Loucy (cell line): ENCODE measurements at regions not wholly inside any gene's neighbourhood (a gene's known extent, or its start where the extent isn't known, plus 50 kb on each side); places are given as distances from the start of the nearest gene placed in this dataset.

Experiments used
- H2AFZ ChIP-seq: fragments of 200-600 bp; sonication (generic); 2 replicates; pipeline ENCODE4 v1.6.0; 2016; ENCODE audit warnings: antibody characterized with exemption, mild to moderate bottlenecking, low read length, moderate library complexity
- H3F3A ChIP-seq: fragments of 200-600 bp; 2 replicates; pipeline ENCODE4 v1.6.0; 2016; ENCODE audit warnings: antibody characterized with exemption, low read depth, mild to moderate bottlenecking
- H3K27me3 ChIP-seq: fragments of 200-600 bp; sonication (generic); 2 replicates; pipeline ENCODE4 v1.6.1; 2014; ENCODE audit warnings: low read length, mild to moderate bottlenecking; ENCODE audit not compliant: insufficient read depth, poor library complexity, severe bottlenecking
- H3K36me3 ChIP-seq: fragments of 200-600 bp; sonication (generic); 2 replicates; pipeline ENCODE4 v1.6.1; 2016; ENCODE audit warnings: low read length; ENCODE audit not compliant: insufficient read depth
- H3K4me1 ChIP-seq: fragments of 200-600 bp; sonication (generic); 2 replicates; pipeline ENCODE4 v1.5.1; 2014; ENCODE audit warnings: low read length, mild to moderate bottlenecking; ENCODE audit not compliant: insufficient read depth, poor library complexity, severe bottlenecking
- H3K4me2 ChIP-seq: fragments of 200-600 bp; sonication (generic); 2 replicates; pipeline ENCODE4 v1.6.0; 2014; ENCODE audit warnings: antibody characterized with exemption, low read length, low read depth, mild to moderate bottlenecking; ENCODE audit not compliant: poor library complexity, severe bottlenecking
- H3K4me3 ChIP-seq: fragments of 200-600 bp; sonication (generic); 2 replicates; pipeline ENCODE4 v1.5.1; 2014; ENCODE audit warnings: low read length, mild to moderate bottlenecking, mixed read lengths; ENCODE audit not compliant: poor library complexity, severe bottlenecking
- H3K79me2 ChIP-seq: fragments of 200-600 bp; sonication (generic); 2 replicates; pipeline ENCODE4 v1.6.1; 2014; ENCODE audit warnings: low read length; ENCODE audit not compliant: insufficient read depth
- H3K9ac ChIP-seq: fragments of 200-600 bp; sonication (generic); 2 replicates; pipeline ENCODE4 v1.6.0; 2014; ENCODE audit warnings: mild to moderate bottlenecking, low read depth, low read length, moderate library complexity; ENCODE audit not compliant: poor library complexity, severe bottlenecking
- H3K9me2 ChIP-seq: fragments of 200-600 bp; sonication (generic); replicated peaks from 2 replicates; pipeline ENCODE4 v1.6.1; 2016; ENCODE audit warnings: low read depth, low read length, mixed read lengths
- H3K9me3 ChIP-seq: fragments of 200-600 bp; sonication (generic); 2 replicates; pipeline ENCODE4 v1.6.1; 2014; ENCODE audit warnings: mild to moderate bottlenecking, antibody characterized with exemption, low read length, low read depth; ENCODE audit not compliant: insufficient read depth
- H4K20me1 ChIP-seq: fragments of 200-600 bp; sonication (generic); 2 replicates; pipeline ENCODE4 v1.6.0; 2014; ENCODE audit warnings: antibody characterized with exemption, low read length, mild to moderate bottlenecking; ENCODE audit not compliant: insufficient read depth, poor library complexity, severe bottlenecking
- CTCF ChIP-seq: fragments of 200-600 bp; sonication (generic); conservative IDR thresholded peaks from 2 replicates; pipeline ENCODE4 v1.5.1; 2014; ENCODE audit warnings: mild to moderate bottlenecking, antibody characterized with exemption, low read length
- EZH2phosphoT487 ChIP-seq: fragments of 200-600 bp; IDR thresholded peaks from 2 replicates; pipeline ENCODE4 v1.6.1; 2018; ENCODE audit warnings: antibody characterized with exemption, mild to moderate bottlenecking, moderate library complexity, borderline replicate concordance

GRCh38 chr6:68237205-68237604 lies 397.9 kb upstream of the ADGRB3 start:
- TF ChIP-seq EZH2phosphoT487: no peak
- TF ChIP-seq CTCF: no peak
- Histone ChIP-seq H3K4me1 (no peaks in the 10 kb centered on the region), H3K36me3 (no peaks in the 10 kb centered on the region), H3F3A (no peaks in the 10 kb centered on the region), H4K20me1 (no peaks in the 10 kb centered on the region), H3K79me2 (no peaks in the 10 kb centered on the region), H3K9me3 (no peaks in the 10 kb centered on the region), H3K27me3 (no peaks in the 10 kb centered on the region), H3K4me3 (no peak overlapping the region), H3K9ac (no peak overlapping the region), H3K9me2 (no peaks in the 10 kb centered on the region), H3K4me2 (no peak overlapping the region), H2AFZ (no peak overlapping the region)

GRCh38 chr6:68235326-68235784 lies 399.7 kb upstream of the ADGRB3 start:
- H3K9me3 ChIP-seq: no peaks in the 10 kb centered on the region
- H3K4me3 ChIP-seq: no peak overlapping the region
- H4K20me1 ChIP-seq: no peaks in the 10 kb centered on the region
- H3K9ac ChIP-seq: no peak overlapping the region
- no peaks in the 10 kb centered on the region for H3K36me3 ChIP-seq
- H3K4me1 ChIP-seq: no peaks in the 10 kb centered on the region
- H3K79me2 ChIP-seq: no peaks in the 10 kb centered on the region
- no peaks in the 10 kb centered on the region for H3K9me2 ChIP-seq
- no peaks in the 10 kb centered on the region for H3F3A ChIP-seq
- TF ChIP-seq EZH2phosphoT487 (no peak), CTCF (no peak)
- H3K27me3 ChIP-seq: no peaks in the 10 kb centered on the region
- H2AFZ ChIP-seq: no peak overlapping the region
- H3K4me2 ChIP-seq: no peak overlapping the region

GRCh38 chr6:68233623-68234022 lies 401.5 kb upstream of the ADGRB3 start:
- no peak for TF ChIP-seq CTCF
- TF ChIP-seq EZH2phosphoT487: no peak
- no peaks in the 10 kb centered on the region for H4K20me1 ChIP-seq

More at GRCh38 chr6:68233623-68234022, 401.5 kb upstream of the ADGRB3 start:
- H3K9me3 ChIP-seq: no peaks in the 10 kb centered on the region
- H3K4me1 ChIP-seq: no peaks in the 10 kb centered on the region
- no peaks in the 10 kb centered on the region for H3K9me2 ChIP-seq
- no peak overlapping the region for H3K4me3 ChIP-seq
- no peaks in the 10 kb centered on the region for H3F3A ChIP-seq
- no peaks in the 10 kb centered on the region for H3K27me3 ChIP-seq
- no peaks in the 10 kb centered on the region for H3K36me3 ChIP-seq
- no peak overlapping the region for H2AFZ ChIP-seq
- no peak overlapping the region for H3K4me2 ChIP-seq
- no peaks in the 10 kb centered on the region for H3K79me2 ChIP-seq
- H3K9ac ChIP-seq: no peak overlapping the region
